Erythroblast (primary cell): ENCODE measurements at regions not wholly inside any gene's neighbourhood (a gene's known extent, or its start where the extent isn't known, plus 50 kb on each side); places are given as distances from the start of the nearest gene placed in this dataset.

Experiments
- GATA1 ChIP-seq: IDR thresholded peaks from 2 replicates; pipeline ENCODE4 v1.6.1; 2011; ENCODE audit warnings: low read depth, mild to moderate bottlenecking, control low read depth, low read length, moderate library complexity
- POLR2A ChIP-seq: IDR thresholded peaks from 2 replicates; pipeline ENCODE4 v1.6.1; 2011; ENCODE audit warnings: mild to moderate bottlenecking, low read length

GRCh38 chr13:99907627-99908026 is 63.9 kb downstream of the ZIC5 start:
- TF ChIP-seq POLR2A: no peak
- TF ChIP-seq GATA1: no peak
